K562 (cell line): ENCODE measurements at regions not wholly inside any gene's neighbourhood (a gene's known extent, or its start where the extent isn't known, plus 50 kb on each side); places are given as distances from the start of the nearest gene placed in this dataset.

Experiments used
- ATAC-seq: fragments of 200-7000 bp; cut with Tn5 transposase; 3 replicates; pipeline ENCODE4 v1.9.1; 2020; ENCODE audit warnings: moderate library complexity
- BruUV-seq: library from RNA; stranded (reverse); fragments of 400-500 nt; replicated peaks from 2 replicates; lab custom pipeline; 2021; lab: Mats Ljungman, UMichigan
- CTCF ChIA-PET: fragments of 300-600 bp; formaldehyde crosslinking; extraction: SDS; loops from one replicate; lab custom pipeline; 2021; ENCODE audit warnings: low intra/inter-chr PET ratio; lab: Yijun Ruan, JAX
- POLR2A ChIA-PET: fragments of 300-600, 350-650 bp; sonication (Branson Sonifier 250); formaldehyde crosslinking; extraction: SDS; loops from one replicate; lab custom pipeline; 2021; ENCODE audit warnings: antibody characterized with exemption, inconsistent platforms; lab: Yijun Ruan, JAX
- DNase-seq, 4 experiments: peaks; one replicate each; pipeline versions ENCODE4 v3.0.0 to v3.0.0-alpha.2; 2011 to 2018; ENCODE audit warnings: low spot score in 3 of 4, mixed read lengths in 3 of 4; ENCODE audit errors: extremely low read depth in 1 of 4
- FAIRE-seq: peaks from 2 replicates; lab custom pipeline; 2011; peaks lifted over from hg19 to GRCh38; lab: Jason Lieb, UNC
- H2AFZ ChIP-seq: 2 replicates; pipeline ENCODE4 v1.6.0; 2011; ENCODE audit warnings: low read depth, low read length, control low read depth, inconsistent platforms
- H3K27ac ChIP-seq: fragments of 200-600 bp; 3 replicates; pipeline ENCODE4 v1.8.0; 2011; ENCODE audit warnings: low read depth, mild to moderate bottlenecking, control low read depth, inconsistent platforms, low read length, moderate library complexity, mixed read lengths; ENCODE audit errors: extremely low read depth
- H3K27me3 ChIP-seq, 2 experiments: fragments of 300-600 bp in 1 of 2; 2 replicates in 1 of 2; 3 replicates in 1 of 2; pipeline versions ENCODE4 v1.6.0 to v1.8.0; 2011; ENCODE audit warnings: inconsistent platforms in 2 of 2, low read length in 2 of 2, mild to moderate bottlenecking in 1 of 2, mixed read lengths in 1 of 2, moderate library complexity in 1 of 2; ENCODE audit not compliant: control insufficient read depth in 2 of 2, insufficient read depth in 2 of 2
- H3K36me3 ChIP-seq: fragments of 300-600 bp; 3 replicates; pipeline ENCODE4 v1.8.0; 2011; ENCODE audit warnings: mild to moderate bottlenecking, low read length, inconsistent platforms; ENCODE audit not compliant: control insufficient read depth, insufficient read depth
- H3K4me1 ChIP-seq, 2 experiments: fragments of 200-600 bp in 1 of 2; replicated peaks in 1 of 2; 2 replicates in 1 of 2; 3 replicates in 1 of 2; pipeline versions ENCODE4 v1.5.1 to v1.8.0; 2011; ENCODE audit warnings: inconsistent platforms in 2 of 2, low read length in 2 of 2, mild to moderate bottlenecking in 1 of 2, mixed read lengths in 1 of 2, moderate library complexity in 1 of 2; ENCODE audit not compliant: control insufficient read depth in 2 of 2, insufficient read depth in 2 of 2
- H3K4me2 ChIP-seq: 2 replicates; pipeline ENCODE4 v1.6.1; 2011; ENCODE audit warnings: low read length, control low read depth, inconsistent platforms, mixed read lengths; ENCODE audit not compliant: insufficient read depth
- H3K4me3 ChIP-seq: fragments of 200-600 bp; sonication (generic), shearing (Covaris generic); 2 replicates; pipeline ENCODE4 v1.5.1; 2016; ENCODE audit warnings: control low read depth, inconsistent platforms
- H3K79me2 ChIP-seq: fragments of 200-600 bp; 3 replicates; pipeline ENCODE4 v1.8.0; 2011; ENCODE audit warnings: low read length, inconsistent platforms; ENCODE audit not compliant: control insufficient read depth, insufficient read depth
- H3K9ac ChIP-seq, 2 experiments: 2 replicates each; pipeline versions ENCODE4 v1.6.0 to v1.6.1; 2011; ENCODE audit warnings: low read depth in 2 of 2, low read length in 2 of 2, control low read depth in 1 of 2, inconsistent platforms in 1 of 2, mild to moderate bottlenecking in 1 of 2, mixed read lengths in 1 of 2; ENCODE audit not compliant: insufficient read depth in 1 of 2
- H3K9me1 ChIP-seq: one replicate; pipeline ENCODE4 v1.6.0; 2011; ENCODE audit warnings: inconsistent platforms, mild to moderate bottlenecking, low read length, moderate library complexity; ENCODE audit not compliant: control insufficient read depth, insufficient read depth
- H3K9me3 ChIP-seq: replicated peaks from 2 replicates; pipeline ENCODE4 v1.5.1; 2011; ENCODE audit warnings: low read depth, low read length, inconsistent platforms; ENCODE audit not compliant: control insufficient read depth, insufficient read depth
- H4K20me1 ChIP-seq: replicated peaks from 2 replicates; pipeline ENCODE4 v1.6.1; 2011; ENCODE audit warnings: low read length, inconsistent platforms, mixed read lengths; ENCODE audit not compliant: control insufficient read depth, insufficient read depth
- KDM2B ChIP-seq: fragments of 250-450 bp; sonication (Bioruptor Pico); IDR thresholded peaks from 2 replicates; pipeline ENCODE4 v1.8.0; 2021; ENCODE audit warnings: mild to moderate bottlenecking, moderate library complexity
- LEF1 ChIP-seq: fragments of 450-650 bp; IDR thresholded peaks from 2 replicates; pipeline ENCODE4 v1.6.1; 2016; ENCODE audit warnings: mild to moderate bottlenecking
- MCM3 ChIP-seq: fragments of 450-650 bp; IDR thresholded peaks from 2 replicates; pipeline ENCODE4 v1.6.1; 2016
- SMAD3 ChIP-seq: fragments of 450-650 bp; formaldehyde crosslinking; conservative IDR thresholded peaks from 2 replicates; pipeline ENCODE4 v1.4.0; 2020; ENCODE audit warnings: mild to moderate bottlenecking
- ZNF274 ChIP-seq: IDR thresholded peaks from 2 replicates; pipeline ENCODE4 v1.6.1; 2011; ENCODE audit warnings: low read depth, mild to moderate bottlenecking, low read length, moderate library complexity, borderline replicate concordance
- WGBS: fragments of 100-300 bp; shearing (Covaris generic); methylation state at CpG from one replicate; pipeline ENCODE4 v1.1.6; 2016; ENCODE audit warnings: low coverage, mixed read lengths; ENCODE audit not compliant: insufficient coverage; ENCODE audit errors: missing lambda C conversion rate; 5-methylcytosine and 5-hydroxymethylcytosine counted together
- in situ Hi-C: fragments of 300-500 bp; cut with MboI; formaldehyde crosslinking; loops from 4 replicates; pipeline ENCODE4 v1.15.0; 2018; ENCODE audit warnings: inconsistent platforms, mixed read lengths
- intact Hi-C: fragments of 100-400 bp; cut with micrococcal nuclease; formaldehyde crosslinking; loops from 2 replicates; pipeline ENCODE4 v1.14.2; 2022
- TF ChIP-seq, protein P1 (sequence below): fragments of 250-450 bp; sonication (Bioruptor Pico); IDR thresholded peaks from 2 replicates; pipeline ENCODE4 v1.8.0; 2022; ENCODE audit warnings: inconsistent platforms, mild to moderate bottlenecking, moderate library complexity, borderline replicate concordance

GRCh38 chr2:16425462-16426336 is 239.9 kb downstream of the CYRIA start:
- DNase-seq, result no peak
- no peaks in the 10 kb centered on the region for H3K9me1 ChIP-seq
- no peaks in the 10 kb centered on the region for H4K20me1 ChIP-seq
- H3K79me2 ChIP-seq, result no peaks in the 10 kb centered on the region
- under 1% methylated on average over 6 of the region's 6 CpGs for WGBS
- H3K27me3 ChIP-seq, result no peaks in the 10 kb centered on the region
- POLR2A ChIA-PET, result interaction anchor here (0.5 kb wide), 1 partner anchor 247 kb away, joined by 3 read pairs; no protein-coding TSS in a partner anchor
- no peak overlapping the region for H2AFZ ChIP-seq
- in situ Hi-C loops (no loop called here), intact Hi-C loops (no loop called here)
- H3K4me3 ChIP-seq, result no peak overlapping the region
- no peak for TF ChIP-seq LEF1
- TF ChIP-seq MCM3, result no peak
- no peak overlapping the region for H3K4me2 ChIP-seq
- H3K36me3 ChIP-seq, result no peaks in the 10 kb centered on the region
- CTCF ChIA-PET, result no interaction called here
- FAIRE-seq, result no peak
- BruUV-seq, result no TSS peak
- no peaks in the 10 kb centered on the region for H3K9me3 ChIP-seq
- H3K27ac ChIP-seq, result no peak overlapping the region
- no peak overlapping the region for H3K9ac ChIP-seq
- no peak for ATAC-seq
- peaks cover 0 to 3% of the 10 kb centered on the region in 2 experiments; a peak in 2 of 5 replicates for H3K4me1 ChIP-seq

GRCh38 chr2:16420421-16420820 is 245.2 kb downstream of the CYRIA start:
- in situ Hi-C loops, result no loop called here
- POLR2A ChIA-PET, result no interaction called here
- H3K79me2 ChIP-seq, result no peaks in the 10 kb centered on the region
- 15% methylated on average over 1 of the region's 1 CpG for WGBS
- H3K4me1 ChIP-seq, result no peaks in the 10 kb centered on the region
- BruUV-seq, result no TSS peak
- DNase-seq (no peak), FAIRE-seq (no peak), ATAC-seq (no peak)
- H3K9me1 ChIP-seq, result no peaks in the 10 kb centered on the region
- TF ChIP-seq SMAD3 (no peak), KDM2B (CRISPR knock-in tag) (no peak), ZNF274 (no peak)
- TF ChIP-seq, protein P1, sequence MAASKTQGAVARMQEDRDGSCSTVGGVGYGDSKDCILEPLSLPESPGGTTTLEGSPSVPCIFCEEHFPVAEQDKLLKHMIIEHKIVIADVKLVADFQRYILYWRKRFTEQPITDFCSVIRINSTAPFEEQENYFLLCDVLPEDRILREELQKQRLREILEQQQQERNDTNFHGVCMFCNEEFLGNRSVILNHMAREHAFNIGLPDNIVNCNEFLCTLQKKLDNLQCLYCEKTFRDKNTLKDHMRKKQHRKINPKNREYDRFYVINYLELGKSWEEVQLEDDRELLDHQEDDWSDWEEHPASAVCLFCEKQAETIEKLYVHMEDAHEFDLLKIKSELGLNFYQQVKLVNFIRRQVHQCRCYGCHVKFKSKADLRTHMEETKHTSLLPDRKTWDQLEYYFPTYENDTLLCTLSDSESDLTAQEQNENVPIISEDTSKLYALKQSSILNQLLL (CRISPR knock-in tag), result no peak
- no peaks in the 10 kb centered on the region for H3K27me3 ChIP-seq
- no peak overlapping the region for H3K9ac ChIP-seq
- H3K27ac ChIP-seq, result no peak overlapping the region
- no peaks in the 10 kb centered on the region for H4K20me1 ChIP-seq
- H3K36me3 ChIP-seq, result no peaks in the 10 kb centered on the region
- no peak overlapping the region for H2AFZ ChIP-seq
- CTCF ChIA-PET, result no interaction called here
- intact Hi-C loops, result no loop called here
- no peak overlapping the region for H3K4me2 ChIP-seq
- no peaks in the 10 kb centered on the region for H3K9me3 ChIP-seq
- no peak overlapping the region for H3K4me3 ChIP-seq
